Activated naive CD8-positive, alpha-beta T cell treated with anti-CD3 and anti-CD28 coated beads, Interleukin-2, amount 10 ng/mL, durations not matched to agents 7 days and 5 days (primary cell): ENCODE measurements at regions not wholly inside any gene's neighbourhood (a gene's known extent, or its start where the extent isn't known, plus 50 kb on each side); places are given as distances from the start of the nearest gene placed in this dataset.

Experiments used
- ATAC-seq: fragments of 150-1000 bp; cut with Tn5 transposase; one replicate; pipeline ENCODE4 v1.10.0; 2021; ENCODE audit warnings: low read depth, moderate library complexity
- POLR2A ChIA-PET: fragments of 350-600 bp; sonication (Branson Sonifier 250); formaldehyde crosslinking; loops from one replicate; lab custom pipeline; 2021; ENCODE audit warnings: antibody characterized with exemption; lab: Charles Lee
- DNase-seq: peaks from one replicate; pipeline ENCODE4 v3.0.0; 2021
- H3K27ac Mint-ChIP-seq: one replicate; pipeline ENCODE4 v1.8.0; 2022; ENCODE audit warnings: mild to moderate bottlenecking, mixed read lengths
- H3K27me3 Mint-ChIP-seq: one replicate; pipeline ENCODE4 v1.8.0; 2022; ENCODE audit warnings: mild to moderate bottlenecking, moderate library complexity, mixed read lengths
- H3K36me3 Mint-ChIP-seq: one replicate; pipeline ENCODE4 v1.8.0; 2021; ENCODE audit warnings: mild to moderate bottlenecking, mixed read lengths
- H3K4me1 Mint-ChIP-seq: one replicate; pipeline ENCODE4 v1.8.0; 2021; ENCODE audit warnings: mixed read lengths
- H3K4me3 Mint-ChIP-seq: one replicate; pipeline ENCODE4 v1.8.0; 2022; ENCODE audit warnings: mild to moderate bottlenecking, moderate library complexity, mixed read lengths
- H3K9me3 Mint-ChIP-seq: one replicate; pipeline ENCODE4 v1.8.0; 2021; ENCODE audit warnings: mixed read lengths

DNA sequence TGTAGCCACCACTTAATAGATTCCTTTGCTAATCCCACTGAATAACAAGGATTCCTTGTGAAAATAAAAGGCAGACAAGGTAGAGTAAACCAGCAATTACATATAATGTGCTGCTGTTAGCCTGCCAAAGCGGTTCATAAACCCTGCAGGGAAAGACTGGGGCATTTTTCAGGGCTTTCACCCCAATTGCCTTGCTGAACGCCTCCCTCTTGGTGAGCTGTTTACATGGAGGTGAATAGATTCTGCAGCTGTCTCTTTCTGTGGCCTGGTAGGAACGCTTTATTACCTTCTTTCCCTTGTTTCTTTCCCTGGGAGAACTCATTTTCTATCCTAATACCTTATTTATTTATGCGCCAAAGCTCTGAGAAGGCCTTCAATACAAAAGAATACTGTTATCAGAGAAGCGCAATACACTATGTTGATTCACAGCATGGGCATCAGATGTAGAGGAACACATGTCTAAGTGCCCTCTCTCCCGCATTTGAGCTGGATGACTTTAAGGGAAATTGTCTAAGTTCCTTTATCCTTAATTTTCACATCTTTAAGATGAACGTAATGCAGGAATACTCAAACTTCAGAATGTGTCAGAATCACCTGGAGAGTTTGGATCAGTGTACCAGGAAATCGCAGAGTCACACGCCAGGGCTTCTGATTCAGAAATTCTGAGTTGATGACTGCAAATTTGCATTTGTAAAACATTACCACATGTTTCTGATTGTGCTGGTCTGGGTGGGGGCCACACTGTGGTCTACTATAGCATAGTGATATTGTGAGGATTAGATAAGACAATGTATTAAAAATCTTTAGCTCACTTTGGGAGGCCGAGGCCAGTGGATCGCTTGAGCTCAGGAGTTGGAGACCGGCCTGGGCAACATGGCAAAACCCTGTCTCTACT, 1203.8 kb downstream of the SORCS3 start:
- no peaks in the 10 kb centered on the region for H3K4me1 Mint-ChIP-seq
- H3K27ac Mint-ChIP-seq = no peak overlapping the region
- no peaks in the 10 kb centered on the region for H3K36me3 Mint-ChIP-seq
- ATAC-seq = no peak
- no peak for DNase-seq
- H3K9me3 Mint-ChIP-seq = peaks cover 5% of the 10 kb centered on the region
- no peak overlapping the region for H3K4me3 Mint-ChIP-seq
- H3K27me3 Mint-ChIP-seq = no peaks in the 10 kb centered on the region
- POLR2A ChIA-PET = no interaction called here

DNA sequence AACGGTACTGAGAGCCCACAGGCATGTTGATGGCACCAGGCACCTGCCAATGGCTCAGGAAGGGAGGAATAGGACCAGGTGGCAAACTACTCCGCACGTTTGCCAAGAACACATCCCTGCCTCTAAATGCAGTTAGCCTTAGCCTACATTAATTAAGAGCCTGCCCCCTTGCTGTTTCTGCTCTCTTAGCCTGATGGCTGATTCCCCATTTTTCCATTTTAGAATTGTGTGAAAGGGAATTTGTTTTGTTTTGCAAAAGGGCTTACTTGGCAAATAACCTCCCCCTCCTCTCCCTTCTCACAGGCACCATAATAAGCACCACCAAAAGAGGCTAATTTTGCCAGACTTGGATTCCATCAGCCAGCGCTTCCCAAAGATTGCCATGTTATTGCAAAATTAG, 1203.2 kb downstream of the SORCS3 start:
- no peak for DNase-seq
- no peak overlapping the region for H3K27ac Mint-ChIP-seq
- H3K36me3 Mint-ChIP-seq = no peaks in the 10 kb centered on the region
- peaks cover 5% of the 10 kb centered on the region for H3K9me3 Mint-ChIP-seq
- H3K4me3 Mint-ChIP-seq = no peak overlapping the region
- no peaks in the 10 kb centered on the region for H3K27me3 Mint-ChIP-seq
- no peak for ATAC-seq
- no peaks in the 10 kb centered on the region for H3K4me1 Mint-ChIP-seq
- POLR2A ChIA-PET = no interaction called here

DNA sequence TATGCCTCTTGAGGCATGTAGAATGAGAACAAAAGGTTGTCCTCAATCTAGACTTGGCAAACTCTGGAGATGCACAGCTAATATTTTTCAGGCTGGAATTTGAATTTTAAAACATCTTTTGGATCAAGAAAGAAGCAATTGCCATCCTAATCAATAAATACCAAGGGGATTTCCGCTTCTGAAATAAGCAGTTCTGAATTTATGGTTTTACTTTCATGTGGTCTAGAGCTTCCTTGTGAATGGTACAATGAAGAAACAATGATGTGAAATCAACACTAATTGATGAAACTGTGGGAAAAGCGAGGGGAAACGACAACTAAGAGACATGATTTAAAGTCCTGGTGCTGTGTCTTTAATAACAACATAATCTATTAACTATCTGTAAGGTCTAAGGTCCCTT, 1202.7 kb downstream of the SORCS3 start:
- peaks cover 5% of the 10 kb centered on the region for H3K9me3 Mint-ChIP-seq
- no peaks in the 10 kb centered on the region for H3K36me3 Mint-ChIP-seq
- no peak overlapping the region for H3K27ac Mint-ChIP-seq
- POLR2A ChIA-PET = no interaction called here
- no peak for DNase-seq
- H3K4me1 Mint-ChIP-seq = no peaks in the 10 kb centered on the region
- no peak for ATAC-seq
- no peak overlapping the region for H3K4me3 Mint-ChIP-seq
- H3K27me3 Mint-ChIP-seq = no peaks in the 10 kb centered on the region

DNA sequence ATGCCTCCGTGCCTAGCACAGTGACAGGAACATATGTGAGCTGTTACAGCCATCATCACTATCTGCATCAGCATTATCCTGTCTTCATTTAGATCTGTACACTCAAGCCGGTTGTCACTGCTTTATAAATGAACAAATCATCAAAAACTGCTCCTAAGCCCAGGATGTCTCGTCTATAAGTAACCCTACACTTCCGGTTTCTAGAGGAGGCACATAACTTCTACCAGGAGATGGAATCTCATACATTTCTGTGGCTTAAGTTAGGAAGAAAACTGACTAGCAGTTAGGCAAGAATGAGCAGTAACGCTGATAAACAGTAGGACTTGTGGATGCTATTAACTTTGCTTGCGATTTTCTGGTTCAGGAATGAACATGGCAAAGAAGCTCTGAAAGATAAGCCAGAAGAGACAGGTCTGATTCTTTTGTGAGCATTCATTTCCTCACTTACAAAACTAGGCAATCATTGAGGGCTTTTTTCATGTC, 1199.2 kb downstream of the SORCS3 start:
- POLR2A ChIA-PET = no interaction called here
- Mint-ChIP-seq H3K4me1 (peaks cover 9% of the 10 kb centered on the region), H3K36me3 (no peaks in the 10 kb centered on the region), H3K27ac (no peak overlapping the region), H3K27me3 (no peaks in the 10 kb centered on the region), H3K9me3 (no peaks in the 10 kb centered on the region), H3K4me3 (no peak overlapping the region)
- ATAC-seq (no peak), DNase-seq (no peak)

DNA sequence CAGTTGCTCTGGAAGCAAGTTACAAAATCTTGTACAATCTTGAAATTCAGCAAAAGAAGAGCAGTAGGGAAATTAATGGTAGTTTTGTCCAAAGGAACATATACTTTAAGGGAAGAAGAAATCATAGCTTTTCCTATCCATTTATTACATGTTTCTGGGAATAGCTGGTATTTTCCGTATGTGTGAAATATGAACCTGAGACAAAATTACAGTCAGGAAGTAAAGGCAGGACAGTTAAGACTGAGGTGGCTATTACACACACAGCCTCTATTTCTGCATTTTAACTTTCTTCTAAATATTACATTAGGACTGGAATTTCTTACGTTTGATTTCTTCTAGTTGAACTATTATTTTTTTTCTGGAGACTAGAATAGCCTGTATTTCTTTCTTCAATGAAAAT, 1197.3 kb downstream of the SORCS3 start:
- DNase-seq (no peak), ATAC-seq (no peak)
- H3K9me3 Mint-ChIP-seq = no peaks in the 10 kb centered on the region
- H3K27ac Mint-ChIP-seq = peak overlapping the region; percentile 80
- no peaks in the 10 kb centered on the region for H3K27me3 Mint-ChIP-seq
- H3K4me1 Mint-ChIP-seq = peaks cover 9% of the 10 kb centered on the region
- peak overlapping the region; percentile 83 for H3K4me3 Mint-ChIP-seq
- no peaks in the 10 kb centered on the region for H3K36me3 Mint-ChIP-seq
- POLR2A ChIA-PET = no interaction called here

DNA sequence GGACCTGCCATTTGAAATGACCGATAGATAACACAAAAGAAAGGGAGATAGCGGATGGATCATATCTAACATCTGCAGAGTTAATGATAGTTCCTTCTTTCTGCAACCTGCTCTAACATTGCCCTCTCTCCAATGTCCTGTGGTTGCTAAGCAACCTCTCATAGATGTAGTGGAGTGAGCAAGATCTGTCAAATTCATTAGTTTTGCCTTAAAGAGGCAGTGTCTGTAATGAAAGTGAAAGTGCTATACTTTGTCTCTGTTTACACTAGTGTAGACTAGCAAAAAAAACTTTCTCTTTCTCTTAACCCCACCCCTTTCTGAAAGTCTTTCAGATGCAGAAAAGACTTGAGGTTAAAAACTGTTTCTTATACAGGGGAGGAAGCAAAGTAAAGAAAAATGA, 1196.9 kb downstream of the SORCS3 start:
- Mint-ChIP-seq H3K9me3 (no peaks in the 10 kb centered on the region), H3K36me3 (no peaks in the 10 kb centered on the region), H3K4me1 (peaks cover 9% of the 10 kb centered on the region), H3K27ac (peak overlapping the region; percentile 80), H3K27me3 (no peaks in the 10 kb centered on the region), H3K4me3 (peak overlapping the region; percentile 83)
- ATAC-seq = peak; percentile 95
- DNase-seq = no peak
- POLR2A ChIA-PET = no interaction called here

DNA sequence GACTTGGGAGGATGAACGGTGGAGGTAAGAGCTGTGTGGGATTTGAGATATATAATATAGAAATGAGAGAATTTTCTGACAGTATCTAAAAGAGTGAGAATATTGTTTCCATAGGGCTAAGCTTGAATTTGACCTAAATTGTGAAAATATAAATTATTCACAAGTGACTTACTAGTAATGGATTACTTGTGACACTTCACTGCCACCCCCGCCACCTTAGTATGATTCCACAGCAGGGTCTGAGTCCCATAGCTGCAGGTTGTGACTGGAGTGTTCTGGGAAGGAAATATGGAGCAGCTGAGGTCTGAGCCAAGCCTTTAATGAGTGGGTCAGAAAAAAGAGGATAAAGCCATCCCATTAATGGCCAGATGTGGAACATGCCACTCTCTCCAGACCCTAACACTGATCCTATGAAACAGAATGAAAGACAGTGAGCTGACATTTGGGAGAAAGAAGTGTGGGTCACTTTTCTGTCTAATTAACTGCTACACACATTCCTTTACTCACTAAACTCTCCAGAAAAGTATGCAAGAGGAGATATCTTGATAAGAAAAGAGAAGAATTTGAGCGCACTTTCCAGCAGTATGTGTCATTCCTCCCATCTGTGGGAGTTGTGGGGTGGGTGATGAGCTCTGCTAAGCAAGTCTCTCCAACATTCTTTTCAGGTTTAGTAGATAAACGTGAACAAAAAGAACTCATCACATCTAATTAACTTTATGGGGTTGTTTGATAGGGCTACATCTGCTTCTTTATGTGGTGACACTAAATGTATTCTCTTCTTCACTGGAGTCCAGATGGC, 1193.4 kb downstream of the SORCS3 start:
- DNase-seq (no peak), ATAC-seq (no peak)
- Mint-ChIP-seq H3K9me3 (no peaks in the 10 kb centered on the region), H3K36me3 (no peaks in the 10 kb centered on the region), H3K27me3 (no peaks in the 10 kb centered on the region), H3K4me1 (peaks cover 9% of the 10 kb centered on the region), H3K27ac (no peak overlapping the region), H3K4me3 (no peak overlapping the region)
- POLR2A ChIA-PET = no interaction called here

DNA sequence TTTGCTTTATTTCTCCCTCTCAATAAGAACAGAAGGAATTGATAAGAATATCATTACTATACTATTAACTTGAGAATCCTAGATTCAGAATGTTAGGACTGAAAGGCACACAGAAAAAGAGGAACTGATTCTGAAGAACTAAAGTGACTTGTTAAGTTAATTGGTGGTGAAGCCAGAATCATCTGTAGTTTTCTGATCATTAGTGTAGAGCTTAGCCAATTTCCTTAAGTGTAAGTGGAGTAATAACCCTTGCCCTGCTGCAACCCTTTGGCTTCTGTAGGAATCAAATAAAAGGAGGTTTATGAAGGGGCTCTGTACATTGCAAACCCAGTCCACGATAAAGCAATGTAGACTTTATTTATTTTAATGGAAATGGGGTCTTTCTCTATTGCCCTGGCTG, 1186.0 kb downstream of the SORCS3 start:
- no peaks in the 10 kb centered on the region for H3K36me3 Mint-ChIP-seq
- no peak overlapping the region for H3K27ac Mint-ChIP-seq
- H3K4me3 Mint-ChIP-seq = no peak overlapping the region
- POLR2A ChIA-PET = no interaction called here
- no peak for ATAC-seq
- peaks cover 2% of the 10 kb centered on the region for H3K9me3 Mint-ChIP-seq
- no peak for DNase-seq
- H3K27me3 Mint-ChIP-seq = no peaks in the 10 kb centered on the region
- H3K4me1 Mint-ChIP-seq = no peaks in the 10 kb centered on the region

DNA sequence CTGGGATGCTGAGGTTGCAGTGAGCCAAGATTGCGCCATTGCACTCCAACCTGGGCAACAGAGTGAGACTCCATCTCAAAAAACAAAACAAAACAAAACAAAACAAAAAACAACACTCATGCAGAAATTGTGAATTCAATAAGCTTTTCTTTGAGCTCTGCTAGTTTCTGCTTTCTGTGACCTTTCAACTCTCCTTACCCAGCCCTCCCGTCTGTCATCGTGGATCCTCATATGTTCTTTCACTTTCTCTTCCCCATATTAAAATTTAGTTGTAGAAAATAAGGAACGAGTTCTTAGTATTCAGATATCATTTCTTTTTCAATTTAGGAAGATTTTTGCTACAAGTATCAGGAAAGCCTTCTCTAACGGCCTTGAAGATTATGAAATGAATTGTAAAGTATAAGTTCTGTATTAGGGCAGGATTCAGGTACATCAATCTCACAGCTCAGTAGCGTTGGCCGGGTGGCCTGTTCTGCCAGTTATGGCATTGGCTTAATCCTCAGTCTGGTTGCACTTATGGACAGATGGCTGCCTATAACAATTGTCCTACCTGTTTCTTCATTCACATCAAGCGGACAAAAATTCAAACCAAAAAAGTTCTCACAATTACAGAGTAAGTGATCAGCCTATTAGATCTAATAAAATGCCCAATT, 1167.0 kb downstream of the SORCS3 start:
- ATAC-seq (no peak), DNase-seq (no peak)
- H3K4me1 Mint-ChIP-seq = no peaks in the 10 kb centered on the region
- no peaks in the 10 kb centered on the region for H3K36me3 Mint-ChIP-seq
- POLR2A ChIA-PET = no interaction called here
- no peaks in the 10 kb centered on the region for H3K27me3 Mint-ChIP-seq
- H3K9me3 Mint-ChIP-seq = peaks cover 1% of the 10 kb centered on the region
- H3K27ac Mint-ChIP-seq = no peak overlapping the region
- H3K4me3 Mint-ChIP-seq = no peak overlapping the region

DNA sequence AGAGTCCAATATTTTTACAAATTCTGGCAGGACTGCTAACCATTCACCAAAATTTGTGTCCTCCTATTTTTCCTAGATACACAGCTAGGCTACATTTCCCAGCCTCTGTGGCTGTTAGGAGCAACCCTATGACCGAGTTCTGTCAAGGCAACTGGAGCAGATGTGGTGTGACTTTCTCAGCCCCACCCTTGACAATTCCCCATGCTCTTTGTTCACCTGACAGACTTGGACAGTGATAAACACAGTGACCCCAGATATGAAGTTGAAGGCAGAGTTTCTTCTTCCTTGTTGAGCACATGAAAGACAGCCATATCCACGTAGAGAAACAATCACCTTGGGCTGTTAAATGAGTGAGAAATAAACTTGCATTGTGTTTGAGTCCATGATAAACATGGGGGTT, 1162.1 kb downstream of the SORCS3 start:
- Mint-ChIP-seq H3K27ac (no peak overlapping the region), H3K27me3 (no peaks in the 10 kb centered on the region), H3K4me3 (no peak overlapping the region), H3K4me1 (no peaks in the 10 kb centered on the region), H3K9me3 (no peaks in the 10 kb centered on the region), H3K36me3 (no peaks in the 10 kb centered on the region)
- POLR2A ChIA-PET = no interaction called here
- ATAC-seq (no peak), DNase-seq (no peak)

DNA sequence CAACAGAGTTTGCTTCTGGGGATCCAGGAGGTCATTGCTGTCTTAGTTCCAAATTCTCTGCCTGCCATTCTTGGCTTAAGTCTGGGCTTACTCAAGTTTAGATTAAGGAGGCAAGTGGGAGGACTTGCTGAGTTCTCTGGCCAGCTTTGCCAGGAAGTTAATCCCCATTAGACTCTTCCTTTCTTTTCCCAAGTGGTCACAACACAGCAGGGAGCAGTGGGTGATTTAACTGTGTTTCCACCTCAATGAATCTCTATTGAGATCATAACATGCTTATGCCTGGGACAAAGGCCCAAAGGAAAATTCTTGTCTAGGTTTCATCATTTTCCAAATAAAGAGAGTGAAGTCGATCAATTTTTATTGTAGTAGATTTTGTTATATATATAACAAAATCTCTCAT, 1159.6 kb downstream of the SORCS3 start:
- Mint-ChIP-seq H3K4me1 (no peaks in the 10 kb centered on the region), H3K4me3 (no peak overlapping the region), H3K9me3 (no peaks in the 10 kb centered on the region), H3K36me3 (no peaks in the 10 kb centered on the region), H3K27ac (no peak overlapping the region), H3K27me3 (no peaks in the 10 kb centered on the region)
- ATAC-seq (no peak), DNase-seq (no peak)
- POLR2A ChIA-PET = no interaction called here

DNA sequence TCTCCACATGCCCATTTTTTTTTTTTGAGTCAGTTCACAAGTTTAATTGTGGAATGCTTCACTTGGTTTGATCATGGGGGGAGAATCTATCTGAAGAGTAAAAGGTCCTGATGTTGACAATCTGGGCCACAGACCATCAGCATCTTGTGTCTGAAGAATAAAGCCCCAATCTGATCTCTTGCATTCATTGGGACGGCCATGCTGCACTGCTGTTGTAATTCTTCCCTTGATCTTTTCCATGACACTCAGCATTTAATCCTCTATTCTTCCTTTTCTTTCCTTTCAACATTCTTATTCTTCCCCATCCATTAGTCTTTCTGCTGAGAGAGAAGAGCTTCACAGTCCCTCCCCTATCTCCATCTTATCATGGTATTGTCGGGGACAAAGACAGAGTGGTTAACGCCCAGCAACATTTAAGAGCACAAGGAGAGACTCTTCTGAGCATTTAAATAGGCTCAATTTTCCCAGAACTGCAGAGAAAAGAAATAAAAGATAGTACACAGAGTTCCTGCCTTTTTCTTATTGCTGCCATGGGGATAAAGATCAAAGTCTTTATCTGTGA, 1157.3 kb downstream of the SORCS3 start:
- Mint-ChIP-seq H3K36me3 (no peaks in the 10 kb centered on the region), H3K27ac (no peak overlapping the region), H3K9me3 (no peaks in the 10 kb centered on the region), H3K4me3 (no peak overlapping the region), H3K27me3 (no peaks in the 10 kb centered on the region), H3K4me1 (no peaks in the 10 kb centered on the region)
- DNase-seq (no peak), ATAC-seq (no peak)
- POLR2A ChIA-PET = no interaction called here

DNA sequence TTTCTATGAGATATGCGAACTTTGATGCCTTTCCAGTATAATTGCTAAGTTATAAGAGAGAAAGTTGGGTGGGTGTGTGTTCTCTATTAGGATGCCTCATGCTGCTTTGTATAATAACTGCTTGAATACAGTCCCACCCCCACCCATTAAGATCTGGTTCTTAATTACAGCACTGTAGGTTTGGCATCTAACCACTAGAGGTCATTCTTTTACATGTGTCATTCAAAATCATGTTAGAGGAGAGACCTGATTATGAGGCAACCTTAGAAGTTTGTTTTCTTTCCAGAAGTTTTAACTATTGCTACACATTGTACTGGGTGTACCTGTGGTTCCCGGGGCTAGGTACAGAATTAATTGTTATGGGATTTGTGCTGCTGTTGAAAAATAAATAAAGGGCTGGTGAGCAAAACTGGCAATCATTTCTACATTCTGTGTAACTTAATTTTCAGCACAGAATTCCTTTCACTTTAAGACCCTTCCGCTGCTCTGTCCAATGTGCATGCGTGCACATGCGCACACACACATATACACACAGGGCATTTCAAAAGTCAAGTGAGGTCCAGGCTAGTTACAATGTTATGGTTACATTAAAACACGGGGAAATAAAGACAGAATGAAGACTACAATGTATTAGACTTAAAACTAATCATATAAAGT, 1156.3 kb downstream of the SORCS3 start:
- Mint-ChIP-seq H3K4me1 (no peaks in the 10 kb centered on the region), H3K4me3 (no peak overlapping the region), H3K9me3 (no peaks in the 10 kb centered on the region), H3K36me3 (no peaks in the 10 kb centered on the region), H3K27me3 (no peaks in the 10 kb centered on the region), H3K27ac (no peak overlapping the region)
- POLR2A ChIA-PET = no interaction called here
- ATAC-seq (no peak), DNase-seq (no peak)
